Liver (tissue), 3 donors: ENCODE measurements at regions not wholly inside any gene's neighbourhood (a gene's known extent, or its start where the extent isn't known, plus 50 kb on each side); places are given as distances from the start of the nearest gene placed in this dataset.

Experiments used
- ATF3 ChIP-seq: IDR thresholded peaks from 2 replicates; pipeline ENCODE4 v1.6.1; 2016; ENCODE audit warnings: antibody characterized with exemption
- CTCF ChIP-seq: fragments of 150-350 bp; IDR thresholded peaks from 2 replicates; pipeline ENCODE4 v1.5.1; 2017; ENCODE audit warnings: improper control_type of control experiment, low read depth, low read length; ENCODE audit not compliant: missing input control
- EGR1 ChIP-seq, 2 donors: IDR thresholded peaks; 2 replicates each; pipeline ENCODE4 v1.6.1; 2016 to 2018; ENCODE audit warnings: antibody characterized with exemption in 2 of 2, low read depth in 2 of 2
- FOXA1 ChIP-seq: IDR thresholded peaks from 2 replicates; pipeline ENCODE4 v1.6.1; 2016; ENCODE audit warnings: antibody characterized with exemption
- GABPA ChIP-seq, 2 donors: IDR thresholded peaks in 1 of 2; conservative IDR thresholded peaks in 1 of 2; 2 replicates each; pipeline ENCODE4 v1.6.1; 2016; ENCODE audit warnings: antibody characterized with exemption in 2 of 2, mild to moderate bottlenecking in 1 of 2, moderate library complexity in 1 of 2
- JUND ChIP-seq, 2 donors: IDR thresholded peaks; 2 replicates each; pipeline ENCODE4 v1.6.1; 2016; ENCODE audit warnings: antibody characterized with exemption in 2 of 2
- MAX ChIP-seq: IDR thresholded peaks from 2 replicates; pipeline ENCODE4 v1.6.1; 2016; ENCODE audit warnings: antibody characterized with exemption
- RAD21 ChIP-seq, 2 donors: IDR thresholded peaks; 2 replicates each; pipeline ENCODE4 v1.6.1; 2016; ENCODE audit warnings: antibody characterized with exemption in 2 of 2, mild to moderate bottlenecking in 2 of 2
- REST ChIP-seq: IDR thresholded peaks from 2 replicates; pipeline ENCODE4 v1.6.1; 2016; ENCODE audit warnings: antibody characterized with exemption, mild to moderate bottlenecking
- RXRA ChIP-seq, 2 donors: IDR thresholded peaks; 2 replicates each; pipeline ENCODE4 v1.6.1; 2017 to 2018; ENCODE audit warnings: antibody characterized with exemption in 2 of 2, mild to moderate bottlenecking in 1 of 2
- SP1 ChIP-seq: IDR thresholded peaks from 2 replicates; pipeline ENCODE4 v1.6.1; 2018; ENCODE audit warnings: antibody characterized with exemption, mild to moderate bottlenecking
- TAF1 ChIP-seq: conservative IDR thresholded peaks from 2 replicates; pipeline ENCODE4 v1.6.1; 2016; ENCODE audit warnings: antibody characterized with exemption, mild to moderate bottlenecking
- YY1 ChIP-seq: IDR thresholded peaks from 2 replicates; pipeline ENCODE4 v1.6.1; 2016; ENCODE audit warnings: antibody characterized with exemption, mild to moderate bottlenecking
- donor health status: healthy.
- donor health status: healthy.

- TF ChIP-seq CTCF = no peak
- TF ChIP-seq GABPA (IDR thresholded peaks at IDR 0.05 in 1 of 2, conservative IDR thresholded peaks at IDR 0.05 in 1 of 2) = no peak
- no peak for TF ChIP-seq TAF1
- TF ChIP-seq EGR1 (IDR thresholded peaks at IDR 0.05; ENCODE audit: low read depth in 2 of 2) = no peak
- no peak for TF ChIP-seq SP1
- no peak for TF ChIP-seq FOXA1
- TF ChIP-seq JUND (IDR thresholded peaks at IDR 0.05) = no peak
- TF ChIP-seq MAX = no peak
- no peak for TF ChIP-seq YY1
- no peak for TF ChIP-seq RXRA (IDR thresholded peaks at IDR 0.05)
- no peak for TF ChIP-seq ATF3
- TF ChIP-seq REST = no peak
- TF ChIP-seq RAD21 (IDR thresholded peaks at IDR 0.05) = no peak
Observed at GRCh38 chr14:82420871-82421270, 887.2 kb upstream of the SEL1L start.
